LoVo (cell line): ENCODE measurements at regions not wholly inside any gene's neighbourhood (a gene's known extent, or its start where the extent isn't known, plus 50 kb on each side); places are given as distances from the start of the nearest gene placed in this dataset.

Experiments used
- DNase-seq: peaks from one replicate; pipeline ENCODE4 v3.0.0-alpha.2; 2016; ENCODE audit warnings: low spot score

GRCh38 chr3:118817748-118818165, 216.9 kb downstream of the IGSF11 start:
- DNase-seq = peak; percentile 69

DNA sequence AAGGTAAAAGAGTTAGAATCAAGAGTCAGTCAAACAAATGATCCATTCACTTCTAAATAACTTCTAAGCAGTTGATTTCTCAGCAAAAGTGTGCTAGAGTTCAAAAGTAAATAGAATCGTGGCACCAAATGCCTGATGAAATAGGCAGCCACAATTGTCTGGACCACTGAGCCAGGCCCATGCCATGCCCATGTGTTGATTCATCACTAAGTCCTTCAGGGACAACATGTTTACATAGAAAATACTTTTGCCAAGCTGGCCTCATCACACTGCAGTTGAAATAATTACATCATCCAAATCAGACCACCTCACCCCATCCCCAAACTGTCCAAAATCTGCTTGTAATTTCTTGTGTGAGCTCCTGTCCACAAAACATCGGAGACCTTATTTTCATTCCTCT, 216.3 kb downstream of the IGSF11 start:
- DNase-seq = peak; percentile 1

GRCh38 chr3:118823626-118824025, 211.0 kb downstream of the IGSF11 start:
- DNase-seq = no peak

DNA sequence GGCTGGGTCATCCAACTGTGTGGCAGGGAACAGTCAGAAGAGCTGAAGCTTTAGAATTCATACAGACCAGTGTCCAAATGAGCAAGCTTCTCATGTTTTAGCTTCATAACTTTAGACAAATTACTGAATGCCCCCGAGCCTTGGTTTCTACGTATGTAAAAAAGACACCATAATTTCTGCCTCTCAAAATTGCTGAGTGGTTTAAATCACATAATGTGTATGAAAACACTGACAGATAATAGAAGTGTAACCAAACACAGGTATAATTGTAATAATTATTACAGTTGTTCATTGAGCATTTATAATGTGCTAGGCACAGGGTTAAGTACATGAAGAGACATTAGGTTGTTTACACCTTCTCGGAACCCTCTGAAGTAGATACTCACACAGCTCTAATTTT, 207.2 kb downstream of the IGSF11 start:
- no peak for DNase-seq

DNA sequence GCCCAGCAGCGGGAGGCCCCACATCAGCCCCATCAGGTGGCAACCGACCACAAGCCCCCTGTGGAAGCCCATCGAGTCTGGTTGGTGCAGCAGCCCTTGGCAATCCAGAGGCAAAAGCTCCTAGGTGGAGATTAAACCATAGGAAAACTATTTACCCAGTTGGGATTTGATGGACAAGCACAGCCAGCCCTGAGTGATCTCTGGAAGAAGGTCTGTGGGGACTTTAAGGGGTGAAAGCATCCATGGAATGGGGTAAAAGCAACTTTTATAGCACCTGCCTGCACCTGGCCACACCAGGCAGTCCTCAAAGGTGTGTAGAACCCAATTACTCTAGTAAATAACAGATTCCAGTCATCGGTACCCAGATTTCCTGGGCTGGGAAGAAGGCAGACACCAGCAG, 206.3 kb downstream of the IGSF11 start:
- DNase-seq = no peak

GRCh38 chr3:118833075-118833474, 201.6 kb downstream of the IGSF11 start:
- no peak for DNase-seq

DNA sequence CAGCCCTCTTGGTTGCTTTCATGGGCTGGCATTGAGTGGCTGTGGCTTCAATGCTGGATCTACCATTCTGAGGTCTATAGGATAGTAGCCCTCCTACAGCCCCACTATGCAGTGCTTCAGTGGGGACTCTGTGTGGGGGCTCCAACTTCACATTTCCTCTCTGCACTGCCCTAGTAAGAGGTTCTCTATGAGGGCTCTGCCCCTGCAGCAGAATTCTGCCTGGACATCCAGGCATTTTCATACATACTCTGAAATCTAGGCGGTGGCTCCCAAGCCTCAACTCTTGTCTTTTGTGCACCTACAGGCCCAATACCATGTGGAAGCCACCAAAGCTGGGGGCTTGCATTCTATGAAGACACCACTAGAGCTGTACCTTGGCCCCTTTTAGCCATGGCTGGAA, 195.8 kb downstream of the IGSF11 start:
- DNase-seq = no peak

GRCh38 chr3:118842147-118842863, 192.3 kb downstream of the IGSF11 start:
- no peak for DNase-seq

- DNase-seq = no peak
These were observed 188.5 kb downstream of the IGSF11 start for GRCh38 chr3:118846176-118846575.
